IMR-90 (cell line): ENCODE measurements at regions not wholly inside any gene's neighbourhood (a gene's known extent, or its start where the extent isn't known, plus 50 kb on each side); places are given as distances from the start of the nearest gene placed in this dataset.

Experiments
- ATAC-seq: fragments of 200-7000 bp; cut with Tn5 transposase; 2 replicates; pipeline ENCODE4 v1.9.1; 2020; ENCODE audit warnings: low read depth, mild to moderate bottlenecking, moderate library complexity
- BruUV-seq: library from RNA; stranded (reverse); fragments of 400-500 nt; replicated peaks from 2 replicates; lab custom pipeline; 2021; lab: Mats Ljungman, UMichigan
- CTCF ChIA-PET: fragments of 300-600 bp; formaldehyde crosslinking; extraction: SDS; loops from one replicate; lab custom pipeline; 2021; ENCODE audit warnings: antibody characterized with exemption; lab: Yijun Ruan, JAX
- POLR2A ChIA-PET: fragments of 300-600 bp; sonication (Branson Sonifier 250); formaldehyde crosslinking; loops from one replicate; lab custom pipeline; 2022; ENCODE audit warnings: antibody characterized with exemption; ENCODE audit not compliant: unreplicated experiment; lab: Charles Lee
- DNase-seq: peaks from one replicate; pipeline ENCODE4 v3.0.0; 2013
- H2AFZ ChIP-seq: replicated peaks from 2 replicates; pipeline ENCODE3; 2013; ENCODE audit warnings: low read length, mild to moderate bottlenecking; ENCODE audit not compliant: poor library complexity
- H2AK5ac ChIP-seq: 2 replicates; pipeline ENCODE4 v1.6.1; 2013; ENCODE audit warnings: low read depth, low read length, inconsistent platforms
- H2AK9ac ChIP-seq: replicated peaks from 2 replicates; pipeline ENCODE3; 2013; ENCODE audit warnings: mild to moderate bottlenecking, low read depth, low read length, moderate library complexity; ENCODE audit not compliant: poor library complexity
- H2BK120ac ChIP-seq: 2 replicates; pipeline ENCODE4 v1.6.1; 2013; ENCODE audit warnings: low read depth, low read length, inconsistent platforms
- H2BK15ac ChIP-seq: 3 replicates; pipeline ENCODE4 v1.6.1; 2013; ENCODE audit warnings: low read depth, low read length, inconsistent platforms
- H2BK20ac ChIP-seq: 2 replicates; pipeline ENCODE4 v1.6.1; 2013; ENCODE audit warnings: low read depth, mild to moderate bottlenecking, inconsistent platforms, low read length, moderate library complexity
- H2BK5ac ChIP-seq: 2 replicates; pipeline ENCODE4 v1.6.1; 2013; ENCODE audit warnings: mild to moderate bottlenecking, low read depth, low read length, inconsistent platforms; ENCODE audit not compliant: poor library complexity, severe bottlenecking
- H3K14ac ChIP-seq: replicated peaks from 2 replicates; pipeline ENCODE4 v1.6.1; 2013; ENCODE audit warnings: low read depth, low read length, inconsistent platforms
- H3K18ac ChIP-seq: 2 replicates; pipeline ENCODE4 v1.6.1; 2013; ENCODE audit warnings: low read depth, low read length, control low read depth
- H3K23ac ChIP-seq: 2 replicates; pipeline ENCODE4 v1.6.1; 2013; ENCODE audit warnings: low read depth, low read length, inconsistent platforms
- H3K27ac ChIP-seq: 2 replicates; pipeline ENCODE4 v1.5.1; 2013; ENCODE audit warnings: mild to moderate bottlenecking, control low read depth, low read length; ENCODE audit not compliant: insufficient read depth
- H3K27me3 ChIP-seq: 2 replicates; pipeline ENCODE4 v1.6.1; 2013; ENCODE audit warnings: low read length; ENCODE audit not compliant: control insufficient read depth, insufficient read depth
- H3K36me3 ChIP-seq: 2 replicates; pipeline ENCODE4 v1.6.1; 2013; ENCODE audit warnings: low read length, mixed read lengths; ENCODE audit not compliant: control insufficient read depth, insufficient read depth
- H3K4ac ChIP-seq: 2 replicates; pipeline ENCODE4 v1.6.1; 2013; ENCODE audit warnings: low read depth, low read length, inconsistent platforms
- H3K4me1 ChIP-seq: 2 replicates; pipeline ENCODE4 v1.6.1; 2013; ENCODE audit warnings: low read length, mixed read lengths; ENCODE audit not compliant: control insufficient read depth, insufficient read depth
- H3K4me2 ChIP-seq: 2 replicates; pipeline ENCODE4 v1.6.1; 2013; ENCODE audit warnings: low read depth, mild to moderate bottlenecking, control low read depth, low read length, moderate library complexity
- H3K4me3 ChIP-seq: 2 replicates; pipeline ENCODE4 v1.5.1; 2013; ENCODE audit warnings: low read depth, mild to moderate bottlenecking, control low read depth, low read length, moderate library complexity; ENCODE audit not compliant: insufficient read depth
- H3K56ac ChIP-seq: 2 replicates; pipeline ENCODE4 v1.6.1; 2013; ENCODE audit warnings: low read length, inconsistent platforms; ENCODE audit not compliant: insufficient read depth; ENCODE audit errors: extremely low read depth
- H3K79me1 ChIP-seq, 2 experiments: 2 replicates each; pipeline ENCODE4 v1.6.1; 2013; ENCODE audit warnings: low read length in 2 of 2, inconsistent platforms in 1 of 2, low read depth in 1 of 2
- H3K9ac ChIP-seq: 2 replicates; pipeline ENCODE4 v1.6.1; 2013; ENCODE audit warnings: low read depth, low read length, control low read depth
- H3K9me1 ChIP-seq: 2 replicates; pipeline ENCODE4 v1.6.1; 2013; ENCODE audit warnings: low read length, inconsistent platforms; ENCODE audit not compliant: insufficient read depth
- H3K9me3 ChIP-seq: 2 replicates; pipeline ENCODE4 v1.6.1; 2013; ENCODE audit warnings: low read length; ENCODE audit not compliant: control insufficient read depth, insufficient read depth
- H4K20me1 ChIP-seq: 2 replicates; pipeline ENCODE4 v1.6.1; 2013; ENCODE audit warnings: low read length, inconsistent platforms; ENCODE audit not compliant: insufficient read depth
- H4K5ac ChIP-seq: 2 replicates; pipeline ENCODE4 v1.6.1; 2013; ENCODE audit warnings: mild to moderate bottlenecking, low read depth, low read length, control low read depth
- H4K8ac ChIP-seq, 2 experiments: 2 replicates each; pipeline ENCODE4 v1.6.1; 2013; ENCODE audit warnings: low read depth in 2 of 2, low read length in 2 of 2, control low read depth in 1 of 2, inconsistent platforms in 1 of 2
- H4K91ac ChIP-seq: 2 replicates; pipeline ENCODE4 v1.6.1; 2013; ENCODE audit warnings: low read depth, low read length, inconsistent platforms; ENCODE audit not compliant: insufficient read depth
- BHLHE40 ChIP-seq: fragments of 150-350 bp; IDR thresholded peaks from 2 replicates; pipeline ENCODE4 v1.6.1; 2016; ENCODE audit warnings: mild to moderate bottlenecking, low read depth, low read length
- CEBPB ChIP-seq: IDR thresholded peaks from 2 replicates; pipeline ENCODE4 v1.6.1; 2012; ENCODE audit warnings: low read depth, low read length, improper control_type of control experiment
- CHD1 ChIP-seq: IDR thresholded peaks from 2 replicates; pipeline ENCODE4 v1.6.1; 2012; ENCODE audit warnings: low read depth, low read length, improper control_type of control experiment
- CTCF ChIP-seq: conservative IDR thresholded peaks from 2 replicates; pipeline ENCODE4 v1.5.1; 2012; ENCODE audit warnings: mild to moderate bottlenecking, low read depth, low read length, improper control_type of control experiment
- ELK1 ChIP-seq: fragments of 150-350 bp; IDR thresholded peaks from 2 replicates; pipeline ENCODE4 v1.6.1; 2016; ENCODE audit warnings: low read depth, mild to moderate bottlenecking, low read length, moderate library complexity, borderline replicate concordance
- FOS ChIP-seq: fragments of 150-350 bp; IDR thresholded peaks from 2 replicates; pipeline ENCODE4 v1.6.1; 2016; ENCODE audit warnings: low read depth, low read length
- MAFK ChIP-seq: IDR thresholded peaks from 2 replicates; pipeline ENCODE4 v1.6.1; 2012; ENCODE audit warnings: low read depth, low read length, improper control_type of control experiment
- MAZ ChIP-seq: IDR thresholded peaks from 2 replicates; pipeline ENCODE4 v1.6.1; 2012; ENCODE audit warnings: low read depth, mild to moderate bottlenecking, low read length, improper control_type of control experiment, moderate library complexity, borderline replicate concordance
- MXI1 ChIP-seq: IDR thresholded peaks from 2 replicates; pipeline ENCODE4 v1.6.1; 2012; ENCODE audit warnings: low read depth, mild to moderate bottlenecking, low read length, moderate library complexity, borderline replicate concordance
- NFE2L2 ChIP-seq: fragments of 150-350 bp; IDR thresholded peaks from 2 replicates; pipeline ENCODE4 v1.6.1; 2016; ENCODE audit warnings: low read depth, mild to moderate bottlenecking, low read length
- POLR2A ChIP-seq: IDR thresholded peaks from 2 replicates; pipeline ENCODE4 v1.6.1; 2012; ENCODE audit warnings: mild to moderate bottlenecking, low read depth, low read length
- RAD21 ChIP-seq: IDR thresholded peaks from 2 replicates; pipeline ENCODE4 v1.6.1; 2012; ENCODE audit warnings: low read length, improper control_type of control experiment
- RCOR1 ChIP-seq: IDR thresholded peaks from 2 replicates; pipeline ENCODE4 v1.6.1; 2012; ENCODE audit warnings: mild to moderate bottlenecking, low read length, improper control_type of control experiment; ENCODE audit not compliant: insufficient replicate concordance
- RFX5 ChIP-seq: IDR thresholded peaks from 2 replicates; pipeline ENCODE4 v1.8.0; 2012; ENCODE audit warnings: low read depth, mild to moderate bottlenecking, low read length, moderate library complexity
- SMC3 ChIP-seq: fragments of 150-350 bp; IDR thresholded peaks from 2 replicates; pipeline ENCODE4 v1.6.1; 2016; ENCODE audit warnings: low read depth, mild to moderate bottlenecking, antibody characterized with exemption, low read length, moderate library complexity
- USF2 ChIP-seq: fragments of 150-350 bp; IDR thresholded peaks from 2 replicates; pipeline ENCODE4 v1.6.1; 2017; ENCODE audit warnings: mild to moderate bottlenecking, antibody characterized with exemption, low read length, low read depth
- dilution Hi-C: fragments of 300-500 bp; cut with HindIII; formaldehyde crosslinking; loops from one replicate; pipeline ENCODE4 v1.14.3; 2018; ENCODE audit warnings: low sequenced_read_pairs; ENCODE audit not compliant: unreplicated experiment
- in situ Hi-C: fragments of 300-500 bp; cut with MboI; formaldehyde crosslinking; loops from 3 replicates; pipeline ENCODE4 v1.14.3; 2019; ENCODE audit warnings: low sequenced_read_pairs, inconsistent platforms, mixed read lengths
- intact Hi-C: fragments of 100-400 bp; cut with micrococcal nuclease; formaldehyde crosslinking; loops from 2 replicates; pipeline ENCODE4 v1.10.0; 2022

GRCh38 chr2:226339616-226340015 is 460.0 kb downstream of the IRS1 start:
- H3K23ac ChIP-seq: no peak overlapping the region
- no peaks in the 10 kb centered on the region for H3K79me1 ChIP-seq
- no TSS peak for BruUV-seq
- H3K27me3 ChIP-seq: no peaks in the 10 kb centered on the region
- no peak overlapping the region for H2AK9ac ChIP-seq
- H3K9ac ChIP-seq: no peak overlapping the region
- DNase-seq (no peak), ATAC-seq (no peak)
- peaks cover 2% of the 10 kb centered on the region for H3K4me1 ChIP-seq
- TF ChIP-seq RCOR1: no peak
- no peak for TF ChIP-seq MAFK
- no peak for TF ChIP-seq NFE2L2
- TF ChIP-seq SMC3: no peak
- no peak for TF ChIP-seq MAZ
- no peak for TF ChIP-seq CTCF
- TF ChIP-seq RFX5: no peak
- no peak for TF ChIP-seq USF2
- no peak for TF ChIP-seq RAD21
- no peak for TF ChIP-seq FOS
- no peak for TF ChIP-seq POLR2A
- TF ChIP-seq MXI1: no peak
- no peak for TF ChIP-seq BHLHE40
- TF ChIP-seq CHD1: no peak
- no peak for TF ChIP-seq ELK1
- no peak for TF ChIP-seq CEBPB
- H4K91ac ChIP-seq: no peak overlapping the region
- H3K36me3 ChIP-seq: no peaks in the 10 kb centered on the region
- H3K27ac ChIP-seq: no peak overlapping the region
- H2BK5ac ChIP-seq: no peak overlapping the region
- CTCF ChIA-PET: interaction anchor here (1.3 kb wide), 1 partner anchor 12 kb away, joined by 3 read pairs; no protein-coding TSS in a partner anchor
- H3K4me2 ChIP-seq: no peak overlapping the region
- intact Hi-C loops (loop anchor here (10.0 kb wide), 2 partner anchors 455 kb away; partner anchors contain the start of gene IRS1), in situ Hi-C loops (no loop called here), dilution Hi-C loops (no loop called here)
- no peak overlapping the region for H2AFZ ChIP-seq
- no peak overlapping the region for H3K18ac ChIP-seq
- H3K56ac ChIP-seq: no peak overlapping the region
- H3K9me1 ChIP-seq: no peaks in the 10 kb centered on the region
- H4K8ac ChIP-seq: no peak overlapping the region
- POLR2A ChIA-PET: no interaction called here
- H2AK5ac ChIP-seq: no peak overlapping the region
- no peaks in the 10 kb centered on the region for H3K9me3 ChIP-seq
- no peak overlapping the region for H4K5ac ChIP-seq
- no peak overlapping the region for H2BK120ac ChIP-seq
- H3K4me3 ChIP-seq: no peak overlapping the region
- no peak overlapping the region for H3K4ac ChIP-seq
- H2BK20ac ChIP-seq: no peak overlapping the region
- H2BK15ac ChIP-seq: no peak overlapping the region
- no peak overlapping the region for H3K14ac ChIP-seq
- no peaks in the 10 kb centered on the region for H4K20me1 ChIP-seq
